NCI-H146 (cell line): ENCODE measurements at regions not wholly inside any gene's neighbourhood (a gene's known extent, or its start where the extent isn't known, plus 50 kb on each side); places are given as distances from the start of the nearest gene placed in this dataset.

Source experiments
- DNase-seq: peaks from one replicate; lab custom pipeline; 2025; lab: John Stamatoyannopoulos, UW

DNA sequence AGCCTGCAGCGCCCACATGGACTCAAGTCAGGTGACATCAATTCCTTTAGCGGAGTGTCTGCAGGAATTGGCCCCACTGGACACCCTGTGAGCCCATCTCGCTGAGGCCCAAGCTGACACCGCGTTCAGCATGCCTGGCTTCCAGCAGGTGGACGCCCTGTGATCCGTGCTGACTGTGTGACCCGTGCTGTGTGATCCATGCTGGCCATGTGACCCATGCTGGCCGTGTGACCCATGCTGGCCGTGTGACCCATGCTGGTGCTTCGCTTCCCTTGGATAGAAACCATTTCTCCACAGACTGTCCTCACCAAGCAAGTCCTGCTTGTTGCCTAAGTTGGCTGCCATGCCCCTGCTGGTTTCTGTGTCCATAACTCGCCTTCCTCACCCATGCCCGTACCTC lies 392.1 kb downstream of the BRD1 start:
- no peak for DNase-seq

DNA sequence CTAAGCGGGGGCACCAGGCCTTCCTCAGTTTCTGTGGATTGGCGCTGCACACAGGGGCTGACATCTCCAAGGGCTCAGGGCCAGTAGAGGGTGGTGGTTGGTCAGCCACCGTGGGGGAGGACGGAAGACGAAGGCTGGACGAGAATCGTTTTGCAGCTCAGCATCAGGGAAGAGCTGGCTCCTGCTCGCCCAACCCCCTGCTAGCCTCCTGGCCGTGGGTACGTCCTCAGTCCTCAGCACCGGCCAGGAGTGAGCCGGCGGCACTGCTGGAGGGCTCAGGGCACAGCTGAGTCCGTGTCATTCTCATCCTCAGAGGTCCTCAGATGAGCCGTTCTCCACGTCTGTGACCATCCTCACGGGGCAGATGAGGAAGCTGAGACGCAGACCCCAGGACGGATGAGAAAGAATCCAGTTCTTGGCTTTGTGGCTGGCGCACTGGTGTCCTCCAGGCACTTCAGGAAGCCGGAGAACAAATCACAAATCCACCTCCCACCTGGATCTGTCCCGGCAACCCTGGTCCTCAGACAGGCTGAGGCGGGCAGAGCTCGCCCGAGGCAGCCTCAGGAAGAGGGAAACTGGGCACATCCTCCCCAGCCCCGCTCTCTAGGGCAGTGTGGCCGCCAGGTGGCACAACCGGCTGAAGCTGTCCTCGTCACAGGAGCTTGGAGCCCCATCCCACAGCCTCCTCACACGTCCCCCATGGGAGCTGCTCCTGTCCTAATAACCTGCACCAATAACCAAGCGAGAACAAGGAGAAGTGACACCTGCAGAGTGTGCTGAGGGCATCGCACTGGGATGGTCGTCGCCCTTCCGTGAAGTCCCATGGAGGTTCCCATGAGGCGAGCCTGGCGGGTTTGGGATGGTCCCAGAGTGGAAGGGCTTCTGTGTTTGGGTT lies 393.7 kb downstream of the BRD1 start:
- no peak for DNase-seq

DNA sequence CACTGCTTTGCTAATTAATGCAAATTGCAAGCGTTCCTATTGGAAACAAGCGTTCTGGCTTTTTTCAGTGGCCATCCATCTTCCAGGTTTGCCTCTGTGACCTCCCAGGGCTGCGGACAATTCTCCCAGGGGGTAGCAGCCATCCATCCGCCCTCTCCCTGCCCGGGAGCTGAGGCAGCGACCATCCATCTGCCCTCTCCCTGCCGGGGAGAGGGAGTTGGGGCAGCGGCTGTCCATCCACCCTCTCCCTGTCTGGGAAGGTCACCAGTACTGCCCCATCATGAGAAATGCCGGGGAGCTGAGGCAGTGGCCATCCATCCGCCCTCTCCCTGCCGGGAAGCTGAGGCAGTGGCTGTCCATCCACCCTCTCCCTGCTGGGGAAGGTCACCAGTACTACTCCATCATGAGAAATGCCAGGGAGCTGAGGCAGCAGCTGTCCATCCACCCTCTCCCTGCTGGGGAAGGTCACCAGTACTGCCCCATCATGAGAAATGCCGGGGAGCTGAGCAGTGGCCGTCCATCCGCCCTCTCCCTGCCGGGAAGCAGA lies 394.7 kb downstream of the BRD1 start:
- no peak for DNase-seq

- DNase-seq = peak; percentile 68
Observed at GRCh38 chr22:49432211-49432896, 395.3 kb downstream of the BRD1 start.

DNA sequence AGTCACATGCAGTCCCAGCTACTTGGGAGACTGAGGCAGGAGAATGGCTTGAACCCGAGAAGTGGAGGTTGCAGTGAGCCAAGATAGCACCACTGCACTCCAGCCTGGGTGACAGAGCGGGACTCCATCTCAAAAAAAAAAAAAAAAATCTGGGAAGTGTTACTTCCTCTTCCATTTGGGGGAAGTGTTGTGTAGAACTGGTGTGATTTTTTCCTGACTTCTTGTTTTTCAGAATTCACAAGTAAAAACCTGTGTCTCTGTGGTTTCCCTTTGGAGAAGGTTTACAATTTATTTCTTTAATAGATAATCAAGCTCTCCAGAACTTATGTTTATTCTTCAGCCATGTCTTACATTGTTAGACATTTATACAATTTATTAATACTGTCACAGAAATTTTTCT lies 396.1 kb downstream of the BRD1 start:
- no peak for DNase-seq

DNA sequence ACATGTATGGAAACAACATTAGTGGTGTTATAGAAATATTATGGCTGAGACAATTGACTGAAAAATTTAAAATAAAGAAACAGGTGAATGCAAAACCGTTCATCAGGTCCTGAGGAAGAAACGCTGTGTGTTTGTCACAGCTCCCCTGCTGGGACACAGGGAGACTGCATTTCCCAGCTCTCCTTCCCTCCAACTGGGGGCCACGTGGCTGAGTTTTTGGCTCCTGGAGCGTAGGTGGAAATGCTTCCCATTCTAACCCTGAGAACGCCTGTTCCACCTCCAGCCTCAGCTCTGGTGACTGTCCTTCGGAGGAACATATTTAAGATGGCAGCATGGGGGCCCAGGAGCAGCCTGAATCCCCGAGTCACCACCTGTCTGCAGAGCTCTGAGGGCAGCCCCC lies 398.6 kb downstream of the BRD1 start:
- DNase-seq = no peak

DNA sequence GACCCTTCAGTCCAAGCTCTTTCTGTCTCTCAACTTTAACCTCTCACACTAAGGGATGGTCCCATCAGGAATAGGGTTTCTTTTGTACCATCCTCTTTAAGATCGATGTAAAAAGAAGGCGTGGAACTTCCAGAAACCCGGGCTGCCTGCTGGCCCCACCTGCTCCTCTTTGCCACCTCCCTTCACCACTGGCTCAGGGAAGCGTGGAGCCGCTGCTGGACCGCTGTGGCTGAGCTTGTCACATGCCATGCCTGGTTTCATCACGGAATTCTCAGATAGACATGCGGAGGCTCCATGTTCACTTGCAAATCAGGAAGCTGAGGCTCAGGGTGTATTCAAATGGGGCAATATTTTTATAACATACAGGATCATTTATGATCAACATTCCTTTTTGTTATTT lies 399.7 kb downstream of the BRD1 start:
- DNase-seq = no peak

- DNase-seq = no peak
Observed at GRCh38 chr22:49427341-49427740, 400.3 kb downstream of the BRD1 start.

DNA sequence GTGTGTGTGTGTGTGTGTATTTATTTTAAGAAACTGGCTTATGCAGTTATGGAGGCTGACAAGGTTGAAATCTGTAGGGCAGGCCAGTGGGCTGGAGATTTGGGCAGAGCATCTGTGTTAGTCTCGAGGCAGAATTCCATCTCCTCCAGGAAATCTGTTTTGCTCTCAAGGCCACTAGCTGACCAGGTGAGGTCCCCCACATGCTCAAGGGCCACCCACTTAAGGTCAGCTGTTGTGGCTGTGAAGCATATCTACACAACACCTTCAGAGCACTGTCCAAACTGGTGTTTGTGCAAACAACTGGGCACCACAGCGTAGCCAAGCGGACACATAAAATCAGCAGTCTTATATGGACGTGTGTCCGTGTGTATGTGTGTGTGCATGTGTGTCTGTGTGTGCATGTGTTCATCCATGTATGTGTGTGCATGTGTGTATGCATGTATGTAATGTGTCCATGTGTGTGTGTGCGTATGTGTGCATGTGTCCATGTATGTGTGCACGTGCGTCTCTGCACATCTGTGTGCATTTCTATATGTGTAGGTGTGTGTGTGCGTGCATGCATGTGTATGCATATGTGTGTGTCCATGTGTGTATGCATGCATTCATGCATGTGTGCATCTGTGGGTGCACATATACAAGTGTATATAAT lies 400.9 kb downstream of the BRD1 start:
- no peak for DNase-seq

DNA sequence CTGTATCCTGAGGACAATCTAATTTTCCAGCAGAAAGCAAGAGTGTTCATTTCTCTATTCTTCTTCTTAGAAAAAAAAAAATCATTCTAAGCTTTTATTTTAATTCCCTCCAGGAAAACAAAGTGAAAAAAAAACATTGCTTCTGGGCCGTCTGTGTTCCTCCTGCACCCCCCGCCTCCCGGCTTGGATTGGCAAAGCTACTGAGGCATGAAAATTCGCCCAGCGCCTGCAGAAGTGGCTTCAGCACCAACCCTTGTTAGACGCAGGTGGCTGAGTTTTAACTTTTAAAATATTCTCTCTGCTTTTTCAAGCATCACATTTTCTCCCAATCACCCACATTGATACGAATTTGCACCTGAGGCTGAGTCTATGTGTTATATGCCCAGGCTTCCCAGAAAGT lies 401.6 kb downstream of the BRD1 start:
- no peak for DNase-seq

DNA sequence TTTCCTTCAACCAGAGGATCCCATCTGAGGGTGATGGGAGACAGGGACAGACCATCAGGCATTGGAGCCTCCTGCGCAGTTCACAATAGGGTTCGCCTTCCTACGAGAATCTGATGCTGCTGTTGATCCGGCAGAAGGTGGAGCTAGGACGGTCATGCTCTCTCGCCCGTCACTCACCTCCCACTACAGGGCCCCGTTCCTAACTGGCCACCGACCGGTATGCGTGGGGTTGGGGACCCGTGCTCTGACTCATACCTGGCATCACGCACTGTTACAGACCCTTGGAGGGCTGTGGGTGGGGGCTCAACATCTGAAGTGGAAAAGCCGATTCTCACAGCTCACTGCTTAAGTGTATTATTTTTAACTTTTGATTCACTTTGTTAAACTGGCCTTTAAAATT lies 402.3 kb downstream of the BRD1 start:
- DNase-seq = no peak

- DNase-seq = no peak
Observed at GRCh38 chr22:49424893-49425270, 402.8 kb downstream of the BRD1 start.

DNA sequence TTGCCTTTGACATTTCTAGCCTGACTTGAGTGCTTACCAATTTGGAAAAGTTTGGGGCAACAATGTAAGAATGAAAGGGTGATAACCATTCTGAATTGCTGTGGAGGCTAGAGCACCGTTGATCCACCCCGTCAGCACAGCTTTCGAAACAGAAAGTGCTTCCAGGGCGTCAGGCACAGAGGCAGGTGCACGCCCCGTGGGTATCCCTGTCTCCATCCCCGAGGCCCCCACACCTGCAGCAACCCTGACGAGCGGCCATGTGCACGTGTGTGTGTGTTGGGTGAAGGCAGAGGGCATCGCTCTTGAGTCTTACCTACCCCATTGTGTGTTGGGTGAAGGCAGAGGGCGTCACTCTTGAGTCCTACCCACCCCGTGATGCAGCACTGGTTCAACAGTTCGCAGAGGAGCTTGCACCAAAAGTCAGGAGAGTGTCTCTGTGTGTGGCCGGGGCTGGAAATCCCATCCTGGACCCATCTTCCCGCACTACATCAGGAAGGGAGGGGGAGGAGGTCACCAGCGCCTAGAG lies 404.5 kb downstream of the BRD1 start:
- DNase-seq = no peak

GRCh38 chr22:49422701-49423100 lies 405.0 kb downstream of the BRD1 start:
- DNase-seq = no peak

GRCh38 chr22:49420651-49421050 lies 407.0 kb downstream of the BRD1 start:
- no peak for DNase-seq

- DNase-seq = no peak
Observed at GRCh38 chr22:49419661-49420060, 408.0 kb downstream of the BRD1 start.

GRCh38 chr22:49418943-49419342 lies 408.7 kb downstream of the BRD1 start:
- no peak for DNase-seq

- no peak for DNase-seq
Observed at GRCh38 chr22:49418341-49418894, 409.3 kb downstream of the BRD1 start.

GRCh38 chr22:49417833-49418232 lies 409.8 kb downstream of the BRD1 start:
- no peak for DNase-seq

GRCh38 chr22:49417326-49417725 lies 410.3 kb downstream of the BRD1 start:
- no peak for DNase-seq

DNA sequence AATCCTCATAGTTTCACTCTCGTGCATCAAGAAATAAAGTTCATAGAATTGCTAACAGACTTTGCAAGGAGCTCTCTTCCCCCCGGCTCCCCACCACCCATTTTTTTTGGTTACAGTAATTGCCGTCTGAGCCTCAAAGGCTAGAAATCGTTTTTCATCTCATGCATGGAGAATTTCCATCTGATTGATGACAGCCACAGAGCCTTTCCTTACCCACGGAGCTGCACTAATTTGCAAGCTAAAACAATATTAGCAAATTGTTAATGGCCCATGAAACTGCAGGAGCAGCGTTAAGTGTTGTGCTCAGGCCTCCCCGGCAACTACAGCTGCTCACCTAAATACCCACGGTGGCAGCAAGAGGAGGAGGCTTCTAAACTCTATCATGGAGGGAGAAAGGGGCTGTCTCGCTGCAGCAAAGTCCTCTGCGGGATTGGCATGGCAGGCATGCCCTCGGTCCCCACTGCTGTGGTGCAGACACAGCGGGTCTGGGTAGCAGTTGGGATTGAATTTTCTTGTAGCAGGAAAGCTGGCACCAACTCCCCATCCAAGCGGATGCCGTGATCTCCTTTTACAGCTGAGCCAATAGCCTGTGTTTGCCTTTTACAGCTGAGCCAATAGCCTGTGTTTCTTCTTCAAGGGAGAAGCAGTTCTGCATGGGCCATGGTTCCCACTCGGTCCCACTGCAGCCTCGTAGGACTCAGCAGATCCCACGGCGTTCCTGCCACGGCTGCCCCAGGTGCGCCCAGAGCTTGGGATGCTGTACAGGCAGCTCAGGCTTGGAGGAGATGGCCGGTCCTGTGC lies 412.3 kb downstream of the BRD1 start:
- DNase-seq = peak; percentile 31
